HG02678 (cell line): ENCODE measurements at regions not wholly inside any gene's neighbourhood (a gene's known extent, or its start where the extent isn't known, plus 50 kb on each side); places are given as distances from the start of the nearest gene placed in this dataset.

Source experiments
- ATAC-seq: cut with Tn5 transposase; IDR thresholded peaks from one replicate; pipeline ENCODE4 v1.9.1; 2021; ENCODE audit warnings: mild to moderate bottlenecking, moderate library complexity; ENCODE audit not compliant: unreplicated experiment

GRCh38 chr3:148075771-148076716, 621.7 kb upstream of the AGTR1 start:
- ATAC-seq: no peak

GRCh38 chr3:148077318-148077923, 620.3 kb upstream of the AGTR1 start:
- ATAC-seq: peak; percentile 64

DNA sequence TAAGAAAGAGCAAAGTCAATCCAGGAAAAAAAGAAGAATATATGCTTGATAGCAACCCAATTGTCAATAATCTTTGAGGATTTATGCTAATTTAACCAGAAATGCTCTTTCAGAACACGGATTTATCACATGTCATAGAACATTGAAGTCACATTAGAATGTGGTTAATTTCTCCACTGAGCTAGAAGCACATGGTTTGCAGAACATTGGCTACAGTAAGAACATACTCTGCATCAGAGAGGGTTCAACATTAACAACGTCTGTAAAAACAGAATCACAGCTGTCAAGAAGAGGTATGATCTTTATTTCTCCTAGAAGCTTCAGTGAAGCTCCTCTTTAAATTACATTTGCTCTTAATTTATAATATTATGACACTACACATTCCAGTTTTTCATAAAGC, 619.7 kb upstream of the AGTR1 start:
- ATAC-seq: no peak

DNA sequence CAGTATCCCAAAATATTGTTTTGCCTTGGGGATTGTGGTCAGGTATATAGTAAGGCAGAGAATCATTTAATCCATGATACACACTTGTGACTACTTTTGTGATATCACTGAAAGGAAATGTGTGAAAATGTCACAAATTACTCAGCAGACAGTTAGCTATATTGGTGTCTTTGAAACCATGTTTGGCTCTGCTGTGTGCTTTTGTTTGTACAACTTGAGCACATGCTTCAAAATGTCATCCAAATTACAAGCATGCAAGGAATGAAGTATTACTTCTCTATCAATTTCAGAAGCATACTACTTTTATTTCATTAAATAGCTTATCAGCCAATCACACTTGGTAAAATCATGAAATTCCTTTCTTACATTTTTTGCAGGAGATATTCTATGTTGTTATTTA, 619.0 kb upstream of the AGTR1 start:
- no peak for ATAC-seq

GRCh38 chr3:148079370-148079769, 618.3 kb upstream of the AGTR1 start:
- ATAC-seq: no peak

DNA sequence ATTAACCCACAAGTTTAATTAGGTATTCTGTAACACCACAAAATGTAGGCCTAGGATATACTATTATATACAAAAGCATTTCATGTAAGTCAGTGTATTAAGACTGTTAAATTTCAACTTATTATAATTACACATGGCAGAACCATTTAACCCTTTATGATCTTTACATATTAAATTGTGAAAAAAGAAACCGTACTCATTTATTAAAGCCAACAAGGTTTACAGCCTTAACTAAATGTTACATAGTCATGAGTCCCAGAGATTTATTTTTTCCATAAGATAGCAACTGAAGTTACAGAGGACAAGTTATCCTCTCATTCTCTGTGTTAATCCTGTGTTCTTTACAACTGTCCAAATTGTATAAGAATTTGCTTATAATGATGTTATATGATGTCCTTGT, 615.8 kb upstream of the AGTR1 start:
- ATAC-seq: no peak

GRCh38 chr3:148082506-148083280, 615.0 kb upstream of the AGTR1 start:
- no peak for ATAC-seq

DNA sequence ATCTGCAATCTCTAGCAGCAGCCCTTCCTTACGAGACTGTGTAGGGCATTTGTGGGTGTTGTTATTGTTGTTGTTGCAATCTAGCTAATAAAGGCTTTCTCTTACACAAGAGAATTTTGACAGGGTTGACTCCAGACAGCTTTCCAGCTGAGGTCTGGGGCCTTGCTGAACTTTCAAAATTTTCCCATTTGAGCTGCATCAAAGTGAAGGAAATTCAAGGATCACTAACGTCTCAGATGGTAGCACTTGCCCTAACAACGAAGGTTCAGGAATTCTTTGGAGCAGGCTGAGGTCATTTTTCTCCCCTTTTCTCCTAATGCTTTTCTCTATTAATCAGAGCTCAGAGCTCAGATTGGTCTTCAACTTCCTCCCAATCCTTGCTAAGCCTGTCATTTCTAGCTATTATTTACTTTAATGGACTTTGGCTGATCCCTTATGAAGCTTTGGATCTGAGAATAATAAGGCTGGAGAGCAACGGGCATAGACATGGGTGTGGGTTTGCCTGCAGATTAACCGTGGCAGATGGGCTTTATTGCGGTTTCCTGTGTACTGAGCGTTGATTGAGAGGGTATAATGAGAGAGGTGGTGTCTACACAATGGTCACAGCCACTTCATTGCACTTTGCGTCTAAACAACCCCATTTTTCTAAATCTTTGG, 614.0 kb upstream of the AGTR1 start:
- ATAC-seq: no peak

- ATAC-seq: peak; percentile 75
These were observed 612.8 kb upstream of the AGTR1 start for GRCh38 chr3:148084931-148085330.

GRCh38 chr3:148087601-148088371, 609.9 kb upstream of the AGTR1 start:
- ATAC-seq: no peak

DNA sequence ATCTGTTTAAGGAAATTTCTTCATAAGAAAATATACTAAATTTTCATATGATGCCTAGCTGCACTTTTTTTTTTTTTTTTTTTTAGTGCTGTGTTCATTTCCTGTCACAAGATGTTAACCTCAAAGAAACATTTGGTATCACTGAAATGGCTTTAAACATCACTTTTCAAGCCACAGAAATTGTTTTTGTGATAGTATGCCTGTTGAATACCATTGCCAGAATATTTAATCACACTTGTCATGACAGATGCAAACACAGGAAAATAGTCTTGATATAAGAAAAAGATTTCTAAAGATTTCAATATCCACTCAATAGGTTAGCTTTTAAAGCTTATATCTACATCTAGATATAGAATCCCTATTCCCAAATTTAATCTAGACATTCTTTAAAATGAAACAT, 608.5 kb upstream of the AGTR1 start:
- no peak for ATAC-seq

- no peak for ATAC-seq
These were observed 607.5 kb upstream of the AGTR1 start for GRCh38 chr3:148090156-148090555.

GRCh38 chr3:148092624-148093347, 604.9 kb upstream of the AGTR1 start:
- no peak for ATAC-seq

GRCh38 chr3:148093753-148094152, 604.0 kb upstream of the AGTR1 start:
- no peak for ATAC-seq

- no peak for ATAC-seq
These were observed 601.7 kb upstream of the AGTR1 start for GRCh38 chr3:148095962-148096361.

GRCh38 chr3:148100476-148100875, 597.2 kb upstream of the AGTR1 start:
- ATAC-seq: no peak

DNA sequence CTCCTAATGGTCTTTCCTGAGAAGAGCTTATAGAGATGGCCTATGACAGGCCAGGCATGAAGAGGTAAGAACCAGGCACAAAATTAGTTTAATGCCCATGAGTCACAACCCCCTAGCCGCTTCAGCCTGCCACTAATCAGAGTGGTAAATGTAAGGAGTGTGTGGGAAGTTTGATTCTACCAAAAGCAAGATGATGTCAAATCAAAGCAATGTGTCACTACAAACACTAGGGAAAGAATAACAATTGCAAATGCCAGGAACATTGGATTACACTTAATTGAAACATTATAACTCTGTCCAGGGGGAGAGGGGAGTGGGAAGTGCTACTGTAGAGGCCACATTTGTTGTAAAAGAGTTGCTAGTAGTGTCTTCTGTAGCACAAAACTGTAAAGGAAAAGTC, 596.6 kb upstream of the AGTR1 start:
- no peak for ATAC-seq

DNA sequence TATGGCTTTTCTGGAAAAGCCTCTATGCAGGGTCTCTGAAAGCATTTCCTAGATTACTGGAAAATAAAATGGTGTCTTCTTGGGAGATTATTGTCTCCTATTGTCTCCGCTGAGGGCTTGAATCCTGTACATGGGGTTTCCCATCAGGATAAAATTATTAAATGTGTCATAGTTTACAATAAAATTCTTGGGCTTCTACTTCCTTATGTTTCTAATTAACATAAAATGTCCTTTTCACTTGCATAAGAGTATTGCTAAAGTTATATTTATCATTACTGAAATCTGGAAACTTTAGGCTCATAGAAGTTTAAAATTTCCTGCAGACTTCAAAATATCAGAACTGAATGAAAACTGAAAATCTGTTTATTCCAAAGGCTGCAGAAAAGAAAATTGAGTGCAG, 595.5 kb upstream of the AGTR1 start:
- ATAC-seq: no peak

- no peak for ATAC-seq
These were observed 591.6 kb upstream of the AGTR1 start for GRCh38 chr3:148106062-148106461.

- ATAC-seq: no peak
These were observed 570.7 kb upstream of the AGTR1 start for GRCh38 chr3:148126956-148127355.
